Osteocyte (in vitro differentiated cells): ENCODE measurements at regions not wholly inside any gene's neighbourhood (a gene's known extent, or its start where the extent isn't known, plus 50 kb on each side); places are given as distances from the start of the nearest gene placed in this dataset.
"Not testable (repeated sequence)": the region's sequence is repeated elsewhere in the genome, so short reads cannot be mapped to it uniquely, and the experiment has no call there.

ENCODE experiments used
- DNase-seq: peaks from one replicate; pipeline ENCODE4 v3.0.0; 2021; ENCODE audit warnings: mixed read lengths; ENCODE audit not compliant: unreplicated experiment; ENCODE audit errors: extremely low spot score
- H3K27ac Mint-ChIP-seq: one replicate; pipeline ENCODE4 v1.8.0; 2021; ENCODE audit warnings: mild to moderate bottlenecking, mixed read lengths; ENCODE audit not compliant: unreplicated experiment
- H3K27me3 Mint-ChIP-seq: one replicate; pipeline ENCODE4 v1.8.0; 2021; ENCODE audit warnings: mixed read lengths; ENCODE audit not compliant: unreplicated experiment
- H3K36me3 Mint-ChIP-seq: one replicate; pipeline ENCODE4 v1.8.0; 2021; ENCODE audit warnings: mixed read lengths; ENCODE audit not compliant: unreplicated experiment
- H3K4me1 Mint-ChIP-seq: one replicate; pipeline ENCODE4 v1.8.0; 2021; ENCODE audit warnings: mixed read lengths; ENCODE audit not compliant: unreplicated experiment
- H3K4me3 Mint-ChIP-seq: one replicate; pipeline ENCODE4 v1.8.0; 2021; ENCODE audit warnings: mild to moderate bottlenecking, moderate library complexity, mixed read lengths; ENCODE audit not compliant: unreplicated experiment
- H3K9me3 Mint-ChIP-seq: one replicate; pipeline ENCODE4 v1.8.0; 2021; ENCODE audit warnings: mixed read lengths; ENCODE audit not compliant: unreplicated experiment
- CTCF ChIP-seq: fragments of 200-600 bp; sonication (generic); IDR thresholded peaks from 2 replicates; pipeline ENCODE4 v1.5.0; 2021; ENCODE audit warnings: antibody characterized with exemption, mild to moderate bottlenecking, moderate library complexity

GRCh38 chr3:56935811-56936210, 124.7 kb upstream of the SPATA12 start:
- no peak for TF ChIP-seq CTCF
- no peak overlapping the region for H3K27ac Mint-ChIP-seq
- H3K9me3 Mint-ChIP-seq: peaks cover 5% of the 10 kb centered on the region

GRCh38 chr3:56934481-56934880, 126.0 kb upstream of the SPATA12 start:
- not testable (repeated sequence) for DNase-seq, H3K36me3 Mint-ChIP-seq, H3K9me3 Mint-ChIP-seq, H3K27ac Mint-ChIP-seq, H3K27me3 Mint-ChIP-seq, H3K4me1 Mint-ChIP-seq, H3K4me3 Mint-ChIP-seq

More at GRCh38 chr3:56935811-56936210, 124.7 kb upstream of the SPATA12 start:
- Mint-ChIP-seq H3K4me3 (no peak overlapping the region), H3K36me3 (no peaks in the 10 kb centered on the region), H3K27me3 (no peaks in the 10 kb centered on the region), H3K4me1 (no peaks in the 10 kb centered on the region)
- no peak for DNase-seq

GRCh38 chr3:56933803-56934202, 126.7 kb upstream of the SPATA12 start:
- Mint-ChIP-seq H3K27me3 (no peaks in the 10 kb centered on the region), H3K27ac (no peak overlapping the region), H3K4me3 (no peak overlapping the region), H3K36me3 (no peaks in the 10 kb centered on the region), H3K9me3 (peaks cover 5% of the 10 kb centered on the region), H3K4me1 (no peaks in the 10 kb centered on the region)
- DNase-seq: no peak
- no peak for TF ChIP-seq CTCF

- H3K9me3 Mint-ChIP-seq: peaks cover 5% of the 10 kb centered on the region
- no peak for TF ChIP-seq CTCF
- no peak overlapping the region for H3K4me3 Mint-ChIP-seq
- H3K36me3 Mint-ChIP-seq: no peaks in the 10 kb centered on the region
- H3K27ac Mint-ChIP-seq: no peak overlapping the region
- peaks cover 2% of the 10 kb centered on the region for H3K4me1 Mint-ChIP-seq
- DNase-seq: no peak
- no peaks in the 10 kb centered on the region for H3K27me3 Mint-ChIP-seq
Observed at GRCh38 chr3:56932866-56933265, 127.6 kb upstream of the SPATA12 start.

- no peak overlapping the region for H3K4me3 Mint-ChIP-seq
- no peak for TF ChIP-seq CTCF
- no peak overlapping the region for H3K27ac Mint-ChIP-seq
- no peaks in the 10 kb centered on the region for H3K27me3 Mint-ChIP-seq
- H3K4me1 Mint-ChIP-seq: peaks cover 5% of the 10 kb centered on the region
- no peaks in the 10 kb centered on the region for H3K36me3 Mint-ChIP-seq
- no peak for DNase-seq
- H3K9me3 Mint-ChIP-seq: peaks cover 5% of the 10 kb centered on the region
Observed at GRCh38 chr3:56931836-56932235, 128.6 kb upstream of the SPATA12 start.

- TF ChIP-seq CTCF: no peak
- DNase-seq: no peak
- peaks cover 15% of the 10 kb centered on the region for H3K4me1 Mint-ChIP-seq
Observed at GRCh38 chr3:56930706-56931105, 129.0 kb upstream of the ARHGEF3 start.

More at GRCh38 chr3:56930706-56931105, 129.0 kb upstream of the ARHGEF3 start:
- Mint-ChIP-seq H3K27me3 (no peaks in the 10 kb centered on the region), H3K9me3 (peaks cover 5% of the 10 kb centered on the region), H3K36me3 (no peaks in the 10 kb centered on the region), H3K27ac (no peak overlapping the region), H3K4me3 (no peak overlapping the region)
